Hepatocyte (in vitro differentiated cells): ENCODE measurements at regions not wholly inside any gene's neighbourhood (a gene's known extent, or its start where the extent isn't known, plus 50 kb on each side); places are given as distances from the start of the nearest gene placed in this dataset.

Experiments used
- DNase-seq: peaks from one replicate; pipeline ENCODE4 v3.0.0-alpha.2; 2016; ENCODE audit warnings: low spot score
- H2AFZ ChIP-seq: fragments of 200-600 bp; sonication (generic); 2 replicates; pipeline ENCODE4 v1.6.0; 2016; ENCODE audit warnings: antibody characterized with exemption, mild to moderate bottlenecking
- H3K27ac ChIP-seq: fragments of 200-600 bp; sonication (generic); 2 replicates; pipeline ENCODE4 v1.5.1; 2016; ENCODE audit warnings: mild to moderate bottlenecking
- H3K27me3 ChIP-seq: fragments of 200-600 bp; sonication (generic); 2 replicates; pipeline ENCODE4 v1.6.1; 2016
- H3K36me3 ChIP-seq: fragments of 200-600 bp; sonication (generic); replicated peaks from 2 replicates; pipeline ENCODE4 v1.5.1; 2016; ENCODE audit warnings: low read depth; ENCODE audit not compliant: insufficient read depth
- H3K4me1 ChIP-seq: fragments of 200-600 bp; sonication (generic); 2 replicates; pipeline ENCODE4 v1.5.1; 2016; ENCODE audit warnings: mild to moderate bottlenecking, moderate library complexity; ENCODE audit not compliant: insufficient read depth
- H3K4me2 ChIP-seq: fragments of 200-600 bp; sonication (generic); 2 replicates; pipeline ENCODE4 v1.6.0; 2016
- H3K4me3 ChIP-seq: fragments of 200-600 bp; sonication (generic); 2 replicates; pipeline ENCODE4 v1.5.1; 2016; ENCODE audit warnings: mild to moderate bottlenecking
- H3K79me2 ChIP-seq: fragments of 200-600 bp; sonication (generic); 2 replicates; pipeline ENCODE4 v1.6.0; 2017; ENCODE audit warnings: mild to moderate bottlenecking
- H3K9me2 ChIP-seq: fragments of 200-600 bp; sonication (generic); replicated peaks from 2 replicates; pipeline ENCODE4 v1.6.0; 2017; ENCODE audit warnings: mild to moderate bottlenecking; ENCODE audit not compliant: insufficient read depth
- H3K9me3 ChIP-seq: fragments of 200-600 bp; sonication (generic); 2 replicates; pipeline ENCODE4 v1.5.1; 2016; ENCODE audit warnings: low read depth, mild to moderate bottlenecking
- H4K20me1 ChIP-seq: fragments of 200-600 bp; sonication (generic); 2 replicates; pipeline ENCODE4 v1.6.0; 2016; ENCODE audit warnings: mild to moderate bottlenecking; ENCODE audit not compliant: insufficient read depth, poor library complexity, severe bottlenecking
- CTCF ChIP-seq: fragments of 200-600 bp; sonication (generic); IDR thresholded peaks from 2 replicates; pipeline ENCODE4 v1.5.1; 2016; ENCODE audit warnings: antibody characterized with exemption, mild to moderate bottlenecking; ENCODE audit not compliant: poor library complexity
- EZH2 ChIP-seq: fragments of 200-600 bp; sonication (generic); IDR thresholded peaks from 2 replicates; pipeline ENCODE4 v1.6.1; 2016; ENCODE audit warnings: antibody characterized with exemption, mild to moderate bottlenecking, borderline replicate concordance
- EZH2phosphoT487 ChIP-seq: fragments of 200-600 bp; sonication (generic); IDR thresholded peaks from one replicate; pipeline ENCODE4 v1.6.1; 2018; ENCODE audit warnings: antibody characterized with exemption, mild to moderate bottlenecking, low read depth, moderate library complexity; ENCODE audit not compliant: unreplicated experiment, severe bottlenecking
- WGBS: methylation state at CpG from one replicate; pipeline ENCODE4 v1.1.6; 2016; ENCODE audit warnings: low lambda C conversion rate; ENCODE audit errors: missing lambda C conversion rate; 5-methylcytosine and 5-hydroxymethylcytosine counted together

- no peaks in the 10 kb centered on the region for H3K27me3 ChIP-seq
- H3K27ac ChIP-seq: no peak overlapping the region
- no peak overlapping the region for H3K4me2 ChIP-seq
- WGBS: 84% methylated on average over 7 of the region's 7 CpGs
- TF ChIP-seq EZH2phosphoT487 (no peak), CTCF (no peak), EZH2 (no peak)
- H3K9me3 ChIP-seq: no peaks in the 10 kb centered on the region
- H4K20me1 ChIP-seq: no peaks in the 10 kb centered on the region
- no peaks in the 10 kb centered on the region for H3K4me1 ChIP-seq
- H2AFZ ChIP-seq: no peak overlapping the region
- H3K4me3 ChIP-seq: no peak overlapping the region
- no peaks in the 10 kb centered on the region for H3K9me2 ChIP-seq
- no peaks in the 10 kb centered on the region for H3K79me2 ChIP-seq
- DNase-seq: no peak
- H3K36me3 ChIP-seq: no peaks in the 10 kb centered on the region
Measured at GRCh38 chr5:6251565-6252102, 126.7 kb downstream of the MED10 start.

- H4K20me1 ChIP-seq: no peaks in the 10 kb centered on the region
- 87% methylated on average over 7 of the region's 7 CpGs for WGBS
- DNase-seq: no peak
- no peaks in the 10 kb centered on the region for H3K4me1 ChIP-seq
- no peak overlapping the region for H3K27ac ChIP-seq
- no peak overlapping the region for H3K4me2 ChIP-seq
- no peaks in the 10 kb centered on the region for H3K79me2 ChIP-seq
- no peaks in the 10 kb centered on the region for H3K9me2 ChIP-seq
- no peak overlapping the region for H2AFZ ChIP-seq
- H3K36me3 ChIP-seq: no peaks in the 10 kb centered on the region
- TF ChIP-seq EZH2phosphoT487: no peak
- no peak overlapping the region for H3K4me3 ChIP-seq
- no peaks in the 10 kb centered on the region for H3K27me3 ChIP-seq
- no peaks in the 10 kb centered on the region for H3K9me3 ChIP-seq
Measured at GRCh38 chr5:6250121-6250520, 128.2 kb downstream of the MED10 start.

- no peaks in the 10 kb centered on the region for H3K4me1 ChIP-seq
- DNase-seq: no peak
- WGBS: 83% methylated on average over 5 of the region's 5 CpGs
- H2AFZ ChIP-seq: no peak overlapping the region
- H3K9me3 ChIP-seq: no peaks in the 10 kb centered on the region
- TF ChIP-seq CTCF (no peak), EZH2 (no peak)
- no peaks in the 10 kb centered on the region for H4K20me1 ChIP-seq
- no peaks in the 10 kb centered on the region for H3K27me3 ChIP-seq
- no peaks in the 10 kb centered on the region for H3K79me2 ChIP-seq
- no peaks in the 10 kb centered on the region for H3K36me3 ChIP-seq
- H3K9me2 ChIP-seq: no peaks in the 10 kb centered on the region
- no peak overlapping the region for H3K27ac ChIP-seq
- H3K4me2 ChIP-seq: no peak overlapping the region
- no peak overlapping the region for H3K4me3 ChIP-seq
Measured at GRCh38 chr5:6248132-6248531, 130.2 kb downstream of the MED10 start.

- Histone ChIP-seq H3K79me2 (no peaks in the 10 kb centered on the region), H3K9me2 (no peaks in the 10 kb centered on the region)
Measured at GRCh38 chr5:6246820-6247437, 131.4 kb downstream of the MED10 start.

More at GRCh38 chr5:6246820-6247437, 131.4 kb downstream of the MED10 start:
- Histone ChIP-seq H3K4me3 (no peak overlapping the region), H3K36me3 (no peaks in the 10 kb centered on the region), H2AFZ (no peak overlapping the region), H3K27me3 (no peaks in the 10 kb centered on the region), H3K27ac (no peak overlapping the region), H3K4me1 (no peaks in the 10 kb centered on the region), H4K20me1 (no peaks in the 10 kb centered on the region), H3K4me2 (no peak overlapping the region), H3K9me3 (no peaks in the 10 kb centered on the region)
- DNase-seq: no peak
- no peak for TF ChIP-seq CTCF
- no peak for TF ChIP-seq EZH2phosphoT487
- TF ChIP-seq EZH2: no peak
- 88% methylated on average over 4 of the region's 4 CpGs for WGBS
